PC-9 (cell line): ENCODE measurements at regions not wholly inside any gene's neighbourhood (a gene's known extent, or its start where the extent isn't known, plus 50 kb on each side); places are given as distances from the start of the nearest gene placed in this dataset.

Experiments used
- BruUV-seq: library from RNA; stranded (reverse); fragments of 400-500 nt; replicated peaks from 2 replicates; lab custom pipeline; 2021; lab: Mats Ljungman, UMichigan
- CTCF ChIA-PET: fragments of 300-600 bp; sonication (Branson Sonifier 250); formaldehyde crosslinking; loops from one replicate; lab custom pipeline; 2022; ENCODE audit warnings: antibody characterized with exemption; lab: Charles Lee
- POLR2A ChIA-PET: fragments of 300-600 bp; sonication (Branson Sonifier 250); formaldehyde crosslinking; loops from one replicate; lab custom pipeline; 2022; ENCODE audit warnings: antibody characterized with exemption; ENCODE audit not compliant: unreplicated experiment; lab: Charles Lee
- DNase-seq, 2 experiments: peaks; one replicate each; pipeline versions ENCODE4 v3.0.0 to v3.0.0-alpha.2; 2015 to 2022; ENCODE audit warnings: mixed read lengths in 1 of 2
- H2AFZ ChIP-seq: fragments of 200-600 bp; sonication (generic); 2 replicates; pipeline ENCODE4 v1.8.1; 2017; ENCODE audit warnings: antibody characterized with exemption
- H3F3A ChIP-seq: fragments of 200-600 bp; sonication (generic); 2 replicates; pipeline ENCODE4 v1.8.1; 2017; ENCODE audit warnings: antibody characterized with exemption, mild to moderate bottlenecking, low read depth; ENCODE audit not compliant: insufficient read depth
- H3K27ac ChIP-seq: fragments of 200-600 bp; sonication (generic); 2 replicates; pipeline ENCODE4 v1.6.1; 2016; ENCODE audit warnings: mixed run types
- H3K27me3 ChIP-seq: fragments of 200-600 bp; sonication (generic); 2 replicates; pipeline ENCODE4 v1.6.1; 2016; ENCODE audit warnings: low read depth, mixed run types; ENCODE audit not compliant: insufficient read depth
- H3K36me3 ChIP-seq: fragments of 200-600 bp; sonication (generic); 2 replicates; pipeline ENCODE4 v1.6.1; 2016; ENCODE audit warnings: low read depth, mixed run types
- H3K4me1 ChIP-seq: fragments of 200-600 bp; sonication (generic); replicated peaks from 2 replicates; pipeline ENCODE4 v1.6.1; 2016; ENCODE audit warnings: mixed run types; ENCODE audit not compliant: insufficient read depth
- H3K4me2 ChIP-seq: fragments of 200-600 bp; sonication (generic); 2 replicates; pipeline ENCODE4 v1.6.1; 2017; ENCODE audit warnings: mixed run types
- H3K4me3 ChIP-seq: fragments of 200-600 bp; sonication (generic); 2 replicates; pipeline ENCODE4 v1.6.1; 2016; ENCODE audit warnings: mixed run types
- H3K79me2 ChIP-seq: fragments of 200-600 bp; sonication (generic); 2 replicates; pipeline ENCODE4 v1.6.1; 2017; ENCODE audit warnings: low read depth, mixed run types
- H3K9me2 ChIP-seq: fragments of 200-600 bp; sonication (generic); 2 replicates; pipeline ENCODE4 v1.8.1; 2017; ENCODE audit warnings: mild to moderate bottlenecking; ENCODE audit not compliant: insufficient read depth
- H3K9me3 ChIP-seq: fragments of 200-600 bp; sonication (generic); 2 replicates; pipeline ENCODE4 v1.8.1; 2016; ENCODE audit warnings: low read depth; ENCODE audit not compliant: insufficient read depth
- H4K20me1 ChIP-seq: fragments of 200-600 bp; sonication (generic); 2 replicates; pipeline ENCODE4 v1.8.1; 2017; ENCODE audit not compliant: insufficient read depth
- EZH2 ChIP-seq: fragments of 200-600 bp; sonication (generic); IDR thresholded peaks from 2 replicates; pipeline ENCODE4 v1.8.0; 2017; ENCODE audit warnings: antibody characterized with exemption, low read depth
- intact Hi-C: fragments of 100-400 bp; cut with micrococcal nuclease; formaldehyde crosslinking; loops from one replicate; pipeline ENCODE4 v1.10.0; 2022; ENCODE audit not compliant: unreplicated experiment
- TF ChIP-seq, protein P1 (sequence below): fragments of 200-600 bp; sonication (generic); conservative IDR thresholded peaks from 2 replicates; pipeline ENCODE4 v1.6.1; 2017; ENCODE audit warnings: mixed run types, antibody characterized with exemption, mild to moderate bottlenecking, moderate library complexity

DNA sequence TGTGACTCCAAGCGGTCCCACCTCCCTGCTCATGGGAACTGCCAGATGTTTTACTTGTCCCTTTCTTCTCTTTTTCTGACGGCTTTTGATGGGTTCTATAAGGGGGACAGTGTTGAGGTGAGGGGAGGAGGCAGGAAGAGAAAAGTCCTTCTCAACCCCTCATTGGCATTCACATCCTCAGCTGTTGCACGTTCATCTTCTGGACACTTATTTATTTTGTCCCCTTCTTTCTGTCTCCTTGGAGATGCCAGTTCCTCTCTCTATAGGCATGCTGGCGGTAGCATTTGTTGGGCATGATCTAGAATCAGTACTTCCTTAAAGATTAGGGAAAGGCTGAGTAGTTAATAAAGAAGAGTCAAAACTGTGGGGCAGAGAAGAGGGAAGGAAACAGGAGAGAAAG, 99.0 kb upstream of the KLHL14 start:
- Histone ChIP-seq H3K79me2 (no peaks in the 10 kb centered on the region), H4K20me1 (no peaks in the 10 kb centered on the region), H3K4me1 (no peaks in the 10 kb centered on the region), H3K27me3 (no peaks in the 10 kb centered on the region), H3F3A (no peaks in the 10 kb centered on the region), H3K9me2 (no peaks in the 10 kb centered on the region), H3K4me2 (no peak overlapping the region), H3K4me3 (no peak overlapping the region), H3K9me3 (no peaks in the 10 kb centered on the region), H3K36me3 (no peaks in the 10 kb centered on the region), H2AFZ (no peak overlapping the region), H3K27ac (no peak overlapping the region)
- BruUV-seq, result no TSS peak
- no peak for DNase-seq
- intact Hi-C loops, result no loop called here
- ChIA-PET POLR2A (no interaction called here), CTCF (no interaction called here)
- no peak for TF ChIP-seq EZH2
- TF ChIP-seq, protein P1, sequence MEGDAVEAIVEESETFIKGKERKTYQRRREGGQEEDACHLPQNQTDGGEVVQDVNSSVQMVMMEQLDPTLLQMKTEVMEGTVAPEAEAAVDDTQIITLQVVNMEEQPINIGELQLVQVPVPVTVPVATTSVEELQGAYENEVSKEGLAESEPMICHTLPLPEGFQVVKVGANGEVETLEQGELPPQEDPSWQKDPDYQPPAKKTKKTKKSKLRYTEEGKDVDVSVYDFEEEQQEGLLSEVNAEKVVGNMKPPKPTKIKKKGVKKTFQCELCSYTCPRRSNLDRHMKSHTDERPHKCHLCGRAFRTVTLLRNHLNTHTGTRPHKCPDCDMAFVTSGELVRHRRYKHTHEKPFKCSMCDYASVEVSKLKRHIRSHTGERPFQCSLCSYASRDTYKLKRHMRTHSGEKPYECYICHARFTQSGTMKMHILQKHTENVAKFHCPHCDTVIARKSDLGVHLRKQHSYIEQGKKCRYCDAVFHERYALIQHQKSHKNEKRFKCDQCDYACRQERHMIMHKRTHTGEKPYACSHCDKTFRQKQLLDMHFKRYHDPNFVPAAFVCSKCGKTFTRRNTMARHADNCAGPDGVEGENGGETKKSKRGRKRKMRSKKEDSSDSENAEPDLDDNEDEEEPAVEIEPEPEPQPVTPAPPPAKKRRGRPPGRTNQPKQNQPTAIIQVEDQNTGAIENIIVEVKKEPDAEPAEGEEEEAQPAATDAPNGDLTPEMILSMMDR, result no peak

- POLR2A ChIA-PET, result no interaction called here
- no TSS peak for BruUV-seq
- no peaks in the 10 kb centered on the region for H3K9me3 ChIP-seq
- DNase-seq, result no peak
- H3K9me2 ChIP-seq, result no peaks in the 10 kb centered on the region
- CTCF ChIA-PET, result no interaction called here
- H4K20me1 ChIP-seq, result no peaks in the 10 kb centered on the region
- intact Hi-C loops, result no loop called here
- no peaks in the 10 kb centered on the region for H3K36me3 ChIP-seq
- no peaks in the 10 kb centered on the region for H3K4me1 ChIP-seq
- no peaks in the 10 kb centered on the region for H3F3A ChIP-seq
- no peak overlapping the region for H3K4me2 ChIP-seq
- no peak overlapping the region for H2AFZ ChIP-seq
- no peak overlapping the region for H3K27ac ChIP-seq
- H3K27me3 ChIP-seq, result no peaks in the 10 kb centered on the region
- no peak for TF ChIP-seq EZH2
- TF ChIP-seq, protein P1, result no peak
- H3K4me3 ChIP-seq, result no peak overlapping the region
- no peaks in the 10 kb centered on the region for H3K79me2 ChIP-seq
Measured at GRCh38 chr18:32870611-32871010, 97.8 kb upstream of the KLHL14 start.

- TF ChIP-seq, protein P1, result no peak
- TF ChIP-seq EZH2, result no peak
- Histone ChIP-seq H4K20me1 (no peaks in the 10 kb centered on the region), H3K27ac (no peak overlapping the region), H3K4me2 (no peak overlapping the region), H3K4me3 (no peak overlapping the region), H3K36me3 (no peaks in the 10 kb centered on the region), H3K27me3 (no peaks in the 10 kb centered on the region), H3K9me3 (no peaks in the 10 kb centered on the region), H3K9me2 (no peaks in the 10 kb centered on the region), H3F3A (no peaks in the 10 kb centered on the region), H3K79me2 (no peaks in the 10 kb centered on the region), H3K4me1 (no peaks in the 10 kb centered on the region), H2AFZ (no peak overlapping the region)
- BruUV-seq, result no TSS peak
- intact Hi-C loops, result no loop called here
- POLR2A ChIA-PET, result interaction anchor here (0.6 kb wide), 1 partner anchor 115 kb away, joined by 10 read pairs; no protein-coding TSS in a partner anchor
- DNase-seq, result no peak
- CTCF ChIA-PET, result no interaction called here
Measured at GRCh38 chr18:32868406-32868805, 95.6 kb upstream of the KLHL14 start.
